Right ventricle myocardium inferior (tissue), 1 donor: ENCODE measurements at regions not wholly inside any gene's neighbourhood (a gene's known extent, or its start where the extent isn't known, plus 50 kb on each side); places are given as distances from the start of the nearest gene placed in this dataset.

Source experiments
- ATAC-seq: fragments of 200-7000 bp; cut with Tn5 transposase; one replicate; pipeline ENCODE4 v1.9.1; 2020; ENCODE audit warnings: mild to moderate bottlenecking, moderate library complexity
- DNase-seq: peaks from one replicate; pipeline ENCODE4 v3.0.0; 2021; ENCODE audit errors: missing footprints
- intact Hi-C: fragments of 100-400 bp; cut with DNase I; formaldehyde crosslinking; loops from one replicate; pipeline ENCODE4 v1.11.0; 2022
- donor health status: DM: no; HTN: yes; CAD: no; lungs with severe emphysema.

- intact Hi-C loops = no loop called here
- ATAC-seq = peak; percentile 53
- peak; percentile 73 for DNase-seq
Measured at GRCh38 chr3:72246685-72247084, 461.7 kb upstream of the PROK2 start.

- ATAC-seq (peak; percentile 68), DNase-seq (peak; percentile 73)
- intact Hi-C loops = no loop called here
Measured at GRCh38 chr3:72245183-72245811, 460.3 kb upstream of the PROK2 start.

GRCh38 chr3:72244396-72244795 lies 459.4 kb upstream of the PROK2 start:
- intact Hi-C loops = no loop called here
- ATAC-seq (no peak), DNase-seq (no peak)

GRCh38 chr3:72242326-72242725 lies 457.4 kb upstream of the PROK2 start:
- ATAC-seq (no peak), DNase-seq (no peak)
- intact Hi-C loops = no loop called here

- intact Hi-C loops = no loop called here
- DNase-seq (no peak), ATAC-seq (no peak)
Measured at GRCh38 chr3:72241525-72241924, 456.6 kb upstream of the PROK2 start.

- DNase-seq (no peak), ATAC-seq (no peak)
- intact Hi-C loops = no loop called here
Measured at GRCh38 chr3:72240531-72240930, 455.6 kb upstream of the PROK2 start.

GRCh38 chr3:72238801-72239200 lies 453.9 kb upstream of the PROK2 start:
- intact Hi-C loops = no loop called here
- ATAC-seq = no peak
- no peak for DNase-seq

- DNase-seq = no peak
- no peak for ATAC-seq
- intact Hi-C loops = no loop called here
Measured at GRCh38 chr3:72238010-72238691, 453.2 kb upstream of the PROK2 start.

- ATAC-seq (no peak), DNase-seq (no peak)
- intact Hi-C loops = no loop called here
Measured at GRCh38 chr3:72237679-72238009, 452.7 kb upstream of the PROK2 start.

GRCh38 chr3:72234391-72234790 lies 449.4 kb upstream of the PROK2 start:
- intact Hi-C loops = no loop called here
- ATAC-seq = peak; percentile 72
- no peak for DNase-seq

GRCh38 chr3:72233571-72233970 lies 448.6 kb upstream of the PROK2 start:
- intact Hi-C loops = no loop called here
- ATAC-seq (no peak), DNase-seq (no peak)

- intact Hi-C loops = no loop called here
- no peak for ATAC-seq
- DNase-seq = no peak
Measured at GRCh38 chr3:72232777-72233176, 447.8 kb upstream of the PROK2 start.

GRCh38 chr3:72232331-72232730 lies 447.4 kb upstream of the PROK2 start:
- intact Hi-C loops = no loop called here

GRCh38 chr3:72231439-72232196 lies 446.7 kb upstream of the PROK2 start:
- ATAC-seq = no peak
- DNase-seq = no peak
- intact Hi-C loops = no loop called here

More at GRCh38 chr3:72232331-72232730, 447.4 kb upstream of the PROK2 start:
- no peak for DNase-seq
- no peak for ATAC-seq

- ATAC-seq (no peak), DNase-seq (no peak)
- intact Hi-C loops = no loop called here
Measured at GRCh38 chr3:72230774-72231379, 445.9 kb upstream of the PROK2 start.

GRCh38 chr3:72229952-72230351 lies 445.0 kb upstream of the PROK2 start:
- ATAC-seq (no peak), DNase-seq (no peak)
- intact Hi-C loops = no loop called here

- ATAC-seq (no peak), DNase-seq (no peak)
- intact Hi-C loops = no loop called here
Measured at GRCh38 chr3:72227486-72228070, 442.6 kb upstream of the PROK2 start.

GRCh38 chr3:72224804-72225509 lies 440.0 kb upstream of the PROK2 start:
- ATAC-seq = no peak

GRCh38 chr3:72223628-72224027 lies 438.7 kb upstream of the PROK2 start:
- DNase-seq = no peak
- no peak for ATAC-seq
- intact Hi-C loops = no loop called here

More at GRCh38 chr3:72224804-72225509, 440.0 kb upstream of the PROK2 start:
- intact Hi-C loops = no loop called here
- DNase-seq = no peak
